Aorta (tissue), 5 donors: ENCODE measurements at regions not wholly inside any gene's neighbourhood (a gene's known extent, or its start where the extent isn't known, plus 50 kb on each side); places are given as distances from the start of the nearest gene placed in this dataset.
A peak's percentile ranks its signal among the peaks of the same experiment; 100 is the strongest.

ENCODE experiments used
- ATAC-seq: fragments of 200-7000 bp; cut with Tn5 transposase; one replicate; pipeline ENCODE4 v1.9.1; 2022; ENCODE audit warnings: moderate library complexity; ENCODE audit not compliant: low FRiP score
- DNase-seq, 2 donors: peaks; one replicate each; pipeline ENCODE4 v3.0.0-alpha.2; 2020
- H3K27ac ChIP-seq, 2 donors: one replicate each; pipeline ENCODE4 v1.5.1; 2013; ENCODE audit warnings: low read length in 2 of 2, mild to moderate bottlenecking in 2 of 2, moderate library complexity in 2 of 2, control low read depth in 1 of 2, inconsistent platforms in 1 of 2, low read depth in 1 of 2
- H3K27me3 ChIP-seq, 2 donors: one replicate each; pipeline ENCODE4 v1.6.1; 2013; ENCODE audit warnings: control low read depth in 1 of 2, low read length in 1 of 2, mild to moderate bottlenecking in 1 of 2, moderate library complexity in 1 of 2; ENCODE audit not compliant: insufficient read depth in 2 of 2, control insufficient read depth in 1 of 2
- H3K36me3 ChIP-seq, 2 donors: one replicate each; pipeline ENCODE4 v1.6.1; 2013; ENCODE audit warnings: control low read depth in 1 of 2, low read length in 1 of 2, mild to moderate bottlenecking in 1 of 2; ENCODE audit not compliant: insufficient read depth in 2 of 2, control insufficient read depth in 1 of 2
- H3K4me1 ChIP-seq, 2 donors: one replicate each; pipeline ENCODE4 v1.6.1; 2013; ENCODE audit warnings: low read length in 2 of 2, control low read depth in 1 of 2, mild to moderate bottlenecking in 1 of 2, moderate library complexity in 1 of 2; ENCODE audit not compliant: insufficient read depth in 2 of 2, control insufficient read depth in 1 of 2
- H3K4me3 ChIP-seq, 2 donors: one replicate each; pipeline ENCODE4 v1.5.1; 2013; ENCODE audit warnings: low read length in 2 of 2, control low read depth in 1 of 2, mild to moderate bottlenecking in 1 of 2
- H3K9me3 ChIP-seq: one replicate; pipeline ENCODE4 v1.6.1; 2013; ENCODE audit warnings: mild to moderate bottlenecking, low read length; ENCODE audit not compliant: control insufficient read depth
- WGBS, 2 donors: extraction: QIAGEN DNeasy Blood & Tissue Kit; methylation state at CpG; one replicate each; pipeline ENCODE4 v1.1.7; 2013; 5-methylcytosine and 5-hydroxymethylcytosine counted together
- intact Hi-C, 2 donors: fragments of 100-400 bp; cut with DNase I; formaldehyde crosslinking; loops; one replicate each; pipeline versions ENCODE4 v1.14.2 to v1.15.0; 2022
- donor health status: healthy with polysubstance abuse.
- donor health status: Bipolar disorder and iron deficiency.
- donor health status: DM: no; HTN: no; CAD: no.
- donor health status: DM: no; HTN: no; CAD: no.
- donor health status: DM: yes; HTN: yes; CAD: no.

DNA sequence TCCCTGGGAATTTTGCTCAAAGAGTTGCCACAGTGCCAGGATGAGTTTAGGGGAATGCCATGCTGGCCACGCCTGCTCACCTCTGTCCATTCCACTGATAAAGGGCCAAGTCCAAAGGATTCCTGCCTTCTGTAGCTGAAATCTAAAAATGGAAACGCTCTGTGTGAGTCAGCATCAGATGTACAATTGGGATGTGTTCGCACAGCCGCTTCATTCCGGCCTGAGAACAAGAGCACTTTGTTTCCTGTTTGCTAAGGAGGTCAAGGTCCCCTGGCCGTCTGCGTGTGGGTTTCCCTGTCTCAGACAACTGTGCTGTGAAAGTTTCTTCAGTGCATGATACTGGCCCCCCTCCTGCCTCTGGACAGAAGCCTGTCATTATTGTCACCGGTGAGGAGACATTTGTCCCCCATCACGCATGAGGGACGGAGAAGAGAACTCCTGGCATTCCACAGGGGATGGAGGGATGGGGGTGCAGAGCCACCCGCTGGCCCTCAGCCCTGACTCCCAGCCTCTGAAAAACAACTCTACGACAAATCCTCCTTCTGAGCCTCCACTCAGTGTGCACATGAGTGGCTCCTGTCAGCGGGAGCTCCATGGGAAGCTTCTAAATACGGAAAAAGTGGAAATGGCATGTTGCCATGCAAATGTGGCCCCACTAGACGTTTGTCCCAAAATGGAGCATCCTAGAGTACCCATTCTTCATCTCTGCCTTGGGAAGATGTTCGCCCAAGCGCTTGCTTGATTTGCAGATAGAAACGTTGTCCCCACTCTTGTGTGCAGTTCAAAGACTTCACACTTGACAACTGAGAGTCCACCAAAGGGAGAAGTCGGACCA is 143.5 kb upstream of the AFDN start:
- H3K27ac ChIP-seq = no peak overlapping the region

DNA sequence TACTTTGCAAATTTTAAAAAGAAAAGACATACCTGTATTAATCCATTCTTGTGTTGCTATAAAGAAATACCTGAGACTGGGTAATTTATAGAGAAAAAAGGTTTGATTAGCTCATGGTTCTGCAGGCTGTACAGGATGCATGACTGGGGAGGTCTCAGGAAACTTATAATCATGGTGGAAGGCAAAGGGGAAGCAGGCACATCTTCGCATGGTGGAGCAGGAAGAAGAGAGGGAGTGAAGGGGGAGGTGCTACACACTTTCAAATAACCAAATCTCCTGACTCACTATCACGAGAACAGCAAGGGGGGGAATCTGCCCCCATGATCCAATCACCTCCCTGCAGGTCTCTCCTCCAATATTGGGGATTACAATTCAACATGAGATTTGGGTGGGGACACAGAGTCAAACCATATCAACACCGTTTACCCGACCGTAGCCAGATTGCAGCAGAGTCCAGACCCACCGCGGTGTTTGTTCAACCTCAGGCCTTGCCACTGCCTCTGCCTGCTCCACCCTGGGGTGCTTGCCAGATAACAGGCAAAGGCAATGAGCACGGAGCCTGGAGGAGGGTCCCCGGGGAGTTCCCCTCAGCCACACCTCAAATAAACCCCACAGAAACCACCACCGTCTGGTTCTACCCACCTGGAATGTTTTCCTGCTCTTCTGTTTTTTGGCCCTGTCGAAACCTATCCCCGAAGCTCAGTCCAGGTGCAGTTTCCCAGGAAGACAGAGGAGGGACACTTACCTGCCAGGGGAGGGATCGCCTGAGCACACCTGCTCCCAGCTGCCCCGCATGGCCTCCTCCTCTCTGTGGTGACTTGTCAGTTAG is 142.2 kb upstream of the AFDN start:
- Histone ChIP-seq H3K4me3 (no peak overlapping the region), H3K27me3 (no peaks in the 10 kb centered on the region), H3K27ac (no peak overlapping the region), H3K9me3 (no peaks in the 10 kb centered on the region), H3K4me1 (no peaks in the 10 kb centered on the region), H3K36me3 (no peaks in the 10 kb centered on the region)
- ATAC-seq (no peak), DNase-seq (peak in 1 of 2 donors; percentile 26)
- intact Hi-C loops = no loop called here
- WGBS, 2 donors = 84 to 91% methylated on average over 14 of the region's 14 CpGs

More for the DNA sequence above, 143.5 kb upstream of the AFDN start:
- intact Hi-C loops = no loop called here
- 82 to 86% methylated on average over 19 of the region's 19 CpGs for WGBS, 2 donors
- H3K4me3 ChIP-seq = no peak overlapping the region
- DNase-seq (peak in 1 of 2 donors; percentile 41), ATAC-seq (peak; percentile 39)
- H3K4me1 ChIP-seq = no peaks in the 10 kb centered on the region
- H3K27me3 ChIP-seq = no peaks in the 10 kb centered on the region
- no peaks in the 10 kb centered on the region for H3K9me3 ChIP-seq
- no peaks in the 10 kb centered on the region for H3K36me3 ChIP-seq

DNA sequence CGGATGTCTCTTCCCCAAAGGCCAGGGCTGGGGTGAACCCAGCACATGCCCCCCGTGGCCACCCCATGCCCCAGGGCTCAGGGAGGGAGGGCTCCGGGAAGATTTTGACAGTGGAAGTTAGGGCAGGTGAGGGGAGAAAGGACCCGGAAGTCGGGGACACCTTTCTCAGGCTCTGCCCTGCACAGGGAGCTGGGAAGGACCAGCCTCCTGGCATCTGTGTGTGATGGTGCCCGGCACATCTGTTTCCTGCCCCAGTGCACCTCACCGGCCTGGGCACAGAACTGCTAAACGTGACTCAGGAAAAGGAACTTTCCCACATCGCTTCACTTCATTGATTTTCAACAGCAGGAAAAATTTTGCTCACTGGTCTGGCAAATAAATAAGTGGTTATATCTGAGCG is 141.1 kb upstream of the AFDN start:
- 63 to 64% methylated on average over 10 of the region's 10 CpGs for WGBS, 2 donors
- DNase-seq (peak in 1 of 2 donors; percentile 27), ATAC-seq (no peak)

DNA sequence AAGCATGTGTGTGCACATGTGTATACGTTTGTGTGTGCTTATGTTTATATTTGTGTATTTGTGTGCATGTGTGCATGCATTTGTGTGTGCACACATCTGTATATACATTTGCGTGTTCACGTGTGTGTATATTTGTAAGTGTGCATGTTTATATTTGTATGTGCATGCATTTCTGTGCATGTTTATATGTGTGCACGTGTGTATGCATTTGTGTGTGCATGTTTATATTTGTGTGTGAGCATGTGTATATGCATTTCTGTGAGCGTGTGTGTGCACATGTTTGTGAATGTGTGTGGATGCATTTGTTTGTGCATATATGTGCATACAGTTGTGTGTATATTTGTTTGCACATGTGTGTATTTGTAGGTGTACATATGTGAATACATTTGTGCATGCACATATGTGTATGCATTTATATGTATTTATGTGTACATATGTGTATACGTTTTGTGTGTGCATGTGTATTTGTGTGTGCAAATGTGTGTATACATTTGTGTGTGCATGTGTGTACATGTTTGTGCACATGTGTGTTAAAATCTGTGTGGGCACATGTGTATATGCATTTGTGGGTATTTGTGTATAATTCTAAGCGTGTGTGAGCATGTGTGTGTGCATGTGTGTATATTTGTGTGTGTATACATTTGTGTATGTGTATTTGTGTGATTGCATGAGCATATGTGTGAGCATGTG is 140.4 kb upstream of the AFDN start:
- Histone ChIP-seq H3K36me3 (no peaks in the 10 kb centered on the region), H3K9me3 (no peaks in the 10 kb centered on the region), H3K4me3 (no peak overlapping the region), H3K27me3 (no peaks in the 10 kb centered on the region), H3K27ac (no peak overlapping the region), H3K4me1 (no peaks in the 10 kb centered on the region)
- no peak for DNase-seq
- ATAC-seq = no peak
- intact Hi-C loops = no loop called here
- 79 to 82% methylated on average over 7 of the region's 7 CpGs for WGBS, 2 donors

More for the DNA sequence above, 141.1 kb upstream of the AFDN start:
- Histone ChIP-seq H3K4me1 (no peaks in the 10 kb centered on the region), H3K9me3 (no peaks in the 10 kb centered on the region), H3K4me3 (no peak overlapping the region), H3K27ac (no peak overlapping the region), H3K36me3 (no peaks in the 10 kb centered on the region), H3K27me3 (no peaks in the 10 kb centered on the region)
- intact Hi-C loops = no loop called here

DNA sequence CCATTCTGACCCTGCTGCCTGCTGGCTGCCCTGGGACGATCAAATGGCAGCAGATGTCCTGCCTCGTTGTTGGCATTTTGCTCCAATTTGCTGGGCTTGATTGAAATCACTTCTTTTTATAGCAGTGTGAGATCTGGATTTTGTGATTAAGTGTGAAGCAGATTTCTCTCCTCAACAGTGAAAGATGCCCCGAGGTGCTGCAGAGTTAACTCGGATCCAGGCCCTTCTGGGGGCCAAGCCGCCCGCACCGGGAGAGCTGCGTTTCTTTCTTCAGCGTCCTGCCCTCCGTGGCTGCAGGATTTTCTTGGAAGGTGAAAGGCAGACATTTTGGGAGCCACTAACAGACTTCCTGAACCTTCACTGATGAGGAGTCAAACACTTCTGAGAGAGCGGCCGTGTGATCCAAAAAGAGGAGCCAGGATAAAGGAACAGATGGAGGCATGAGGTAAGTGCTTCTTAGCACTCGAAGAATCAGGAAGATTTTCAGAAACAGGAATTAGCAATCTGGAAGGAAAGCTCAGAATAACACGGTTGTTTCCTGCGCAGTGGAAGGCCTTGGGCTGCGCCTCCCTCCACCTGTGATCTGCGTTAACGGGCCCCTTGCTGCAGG is 139.5 kb upstream of the AFDN start:
- DNase-seq = peak in 1 of 2 donors; percentile 13
- no peaks in the 10 kb centered on the region for H3K4me1 ChIP-seq
- H3K4me3 ChIP-seq = no peak overlapping the region
- no peaks in the 10 kb centered on the region for H3K27me3 ChIP-seq
- intact Hi-C loops = no loop called here
- no peaks in the 10 kb centered on the region for H3K36me3 ChIP-seq
- no peak for ATAC-seq
- H3K27ac ChIP-seq = no peak overlapping the region
- H3K9me3 ChIP-seq = no peaks in the 10 kb centered on the region
- WGBS, 2 donors = 83 to 84% methylated on average over 18 of the region's 18 CpGs

DNA sequence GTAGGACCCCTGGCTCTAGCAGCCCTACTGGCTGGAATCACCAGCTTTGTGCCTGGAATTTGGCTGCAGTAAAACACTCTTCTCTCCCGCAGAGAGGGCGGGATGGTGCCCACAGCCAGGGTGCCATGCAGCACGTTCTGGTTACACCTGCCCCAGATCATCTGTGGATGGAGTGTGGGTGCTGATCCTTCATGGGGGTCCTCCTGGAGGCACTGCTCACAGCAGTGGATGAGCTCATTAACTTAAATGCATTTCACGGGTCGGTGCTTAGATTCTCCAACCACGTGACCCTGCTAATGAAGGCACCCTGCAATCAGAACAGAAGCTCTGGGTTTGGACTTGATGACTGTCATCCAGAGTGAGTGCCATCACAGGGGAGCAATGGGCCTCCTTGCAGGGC is 138.6 kb upstream of the AFDN start:
- Histone ChIP-seq H3K27ac (no peak overlapping the region), H3K9me3 (no peaks in the 10 kb centered on the region), H3K27me3 (no peaks in the 10 kb centered on the region), H3K36me3 (no peaks in the 10 kb centered on the region), H3K4me3 (no peak overlapping the region), H3K4me1 (no peaks in the 10 kb centered on the region)
- 89 to 90% methylated on average over 6 of the region's 6 CpGs for WGBS, 2 donors
- intact Hi-C loops = no loop called here
- DNase-seq (no peak), ATAC-seq (no peak)

DNA sequence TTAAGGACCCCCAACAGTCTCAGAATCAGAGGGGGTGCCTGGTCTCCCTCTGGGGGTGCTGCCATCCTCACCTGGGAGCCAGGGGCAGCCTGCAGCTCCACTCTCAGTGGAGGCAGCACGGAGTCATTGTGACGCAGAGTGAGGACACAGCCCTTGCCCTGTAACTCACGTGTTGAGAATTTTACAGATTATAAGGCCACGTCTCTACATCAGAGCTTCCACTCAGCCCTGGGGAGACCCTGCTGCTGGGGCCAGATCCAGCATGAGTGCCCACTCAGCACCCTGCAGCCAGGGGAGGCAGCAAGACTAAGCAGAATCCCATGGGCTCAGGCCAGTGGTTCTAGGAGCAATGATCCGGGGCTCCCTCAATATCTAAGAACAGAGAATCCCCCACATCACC is 137.4 kb upstream of the AFDN start:
- Histone ChIP-seq H3K36me3 (no peaks in the 10 kb centered on the region), H3K27me3 (no peaks in the 10 kb centered on the region), H3K4me3 (no peak overlapping the region), H3K9me3 (no peaks in the 10 kb centered on the region), H3K27ac (no peak overlapping the region), H3K4me1 (no peaks in the 10 kb centered on the region)
- DNase-seq = peak; percentile 18 to 48
- intact Hi-C loops = no loop called here
- 92 to 93% methylated on average over 5 of the region's 5 CpGs for WGBS, 2 donors
- no peak for ATAC-seq

DNA sequence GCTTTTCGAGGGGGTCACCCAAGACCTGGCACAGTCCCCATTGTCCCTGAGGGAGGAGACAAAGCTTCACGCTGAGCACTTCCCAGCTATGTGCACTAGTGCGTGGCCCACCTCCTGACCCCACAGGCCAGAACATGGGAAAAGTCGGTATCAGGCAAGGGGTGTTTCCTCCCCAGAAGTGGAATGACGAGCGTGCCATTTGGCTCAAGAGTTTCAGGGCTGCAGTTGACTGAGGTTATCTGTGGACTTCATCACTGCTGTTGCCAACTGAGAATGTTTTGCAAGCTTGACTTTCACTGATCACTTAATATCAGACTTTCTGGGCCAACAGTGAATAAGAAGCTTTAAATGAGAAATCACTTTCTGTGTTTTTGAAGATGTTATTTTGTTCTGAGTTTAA is 137.0 kb upstream of the AFDN start:
- Histone ChIP-seq H3K4me3 (no peak overlapping the region), H3K27me3 (no peaks in the 10 kb centered on the region), H3K9me3 (no peaks in the 10 kb centered on the region), H3K27ac (no peak overlapping the region), H3K36me3 (no peaks in the 10 kb centered on the region), H3K4me1 (no peaks in the 10 kb centered on the region)
- ATAC-seq (no peak), DNase-seq (peak in 1 of 2 donors; percentile 21)
- intact Hi-C loops = no loop called here
- 77 to 84% methylated on average over 6 of the region's 6 CpGs for WGBS, 2 donors
